GM12892 (cell line): ENCODE measurements at regions not wholly inside any gene's neighbourhood (a gene's known extent, or its start where the extent isn't known, plus 50 kb on each side); places are given as distances from the start of the nearest gene placed in this dataset.

ENCODE experiments used
- POLR2A ChIP-seq: IDR thresholded peaks from 2 replicates; pipeline ENCODE4 v1.6.1; 2011; ENCODE audit warnings: low read depth, low read length, control low read depth
- POLR2AphosphoS5 ChIP-seq: IDR thresholded peaks from 2 replicates; pipeline ENCODE4 v1.6.1; 2011; ENCODE audit warnings: low read depth, low read length, control low read depth
- TAF1 ChIP-seq: IDR thresholded peaks from 2 replicates; pipeline ENCODE4 v1.6.1; 2011; ENCODE audit warnings: low read depth, mild to moderate bottlenecking, control low read depth, low read length, borderline replicate concordance

GRCh38 chr9:21638104-21638503, 156.0 kb upstream of the IFNE start:
- TF ChIP-seq POLR2A = no peak
- no peak for TF ChIP-seq TAF1
- no peak for TF ChIP-seq POLR2AphosphoS5
